ENCODE measurements at regions not wholly inside any gene's neighbourhood (a gene's known extent, or its start where the extent isn't known, plus 50 kb on each side); places are given as distances from the start of the nearest gene placed in this dataset.

DNA sequence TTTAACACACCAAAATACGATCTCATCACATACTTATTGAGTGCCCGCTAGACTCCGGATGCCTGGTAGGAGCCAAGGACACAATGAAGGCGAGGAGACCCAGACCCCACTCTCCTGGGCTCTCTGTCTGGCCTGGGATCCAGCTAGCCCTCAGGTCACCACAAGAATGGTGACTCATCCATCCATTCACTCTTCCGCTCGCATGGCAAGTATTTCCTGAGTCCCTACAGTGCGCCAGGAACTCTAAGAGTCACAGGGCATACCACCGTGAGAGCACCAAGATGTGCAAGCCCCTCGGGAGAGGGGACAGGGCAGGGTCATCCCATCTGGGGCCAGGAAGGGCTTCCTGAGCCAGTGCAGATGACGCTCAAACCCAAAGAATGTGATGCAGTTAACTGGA lies 101.6 kb upstream of the PRR20G start:
- DNase-seq (ENCODE audit: low read depth) (no peak), FAIRE-seq (no peak)
- no peaks in the 10 kb centered on the region for H4K20me1 ChIP-seq (ENCODE audit: insufficient read depth, low read length)
- no peak overlapping the region for H3K4me2 ChIP-seq (ENCODE audit: low read length)
- Mint-ChIP-seq H3K27me3 (ENCODE audit: low read depth, unreplicated experiment) (peaks cover 19% of the 10 kb centered on the region), H3K4me3 (ENCODE audit: unreplicated experiment) (peak overlapping the region; percentile 1), H3K27ac (ENCODE audit: unreplicated experiment) (peak overlapping the region; percentile 86), H3K36me3 (ENCODE audit: low read depth, unreplicated experiment) (no peaks in the 10 kb centered on the region), H3K9me3 (ENCODE audit: unreplicated experiment) (no peaks in the 10 kb centered on the region), H3K4me1 (ENCODE audit: low read depth, unreplicated experiment) (peaks cover 8% of the 10 kb centered on the region)
- no peak overlapping the region for H3K27ac ChIP-seq (ENCODE audit: low read depth, low read length)
- peaks cover 3% of the 10 kb centered on the region for H3K27me3 ChIP-seq (ENCODE audit: insufficient read depth, low read length)
- H2AFZ ChIP-seq (ENCODE audit: low read depth, low read length) = no peak overlapping the region
- no peaks in the 10 kb centered on the region for H3K36me3 ChIP-seq (ENCODE audit: insufficient read depth, low read length)
- no peaks in the 10 kb centered on the region for H3K79me2 ChIP-seq (ENCODE audit: insufficient read depth, low read length)
- no peaks in the 10 kb centered on the region for H3K4me1 ChIP-seq (ENCODE audit: insufficient read depth, low read length)
- H3K9ac ChIP-seq (ENCODE audit: low read length) = no peak overlapping the region
- H3K9me3 ChIP-seq (ENCODE audit: insufficient read depth, low read depth, low read length) = no peaks in the 10 kb centered on the region
- no peak overlapping the region for H3K4me3 ChIP-seq (ENCODE audit: insufficient read depth, low read depth, low read length)
- TF ChIP-seq, protein P1, sequence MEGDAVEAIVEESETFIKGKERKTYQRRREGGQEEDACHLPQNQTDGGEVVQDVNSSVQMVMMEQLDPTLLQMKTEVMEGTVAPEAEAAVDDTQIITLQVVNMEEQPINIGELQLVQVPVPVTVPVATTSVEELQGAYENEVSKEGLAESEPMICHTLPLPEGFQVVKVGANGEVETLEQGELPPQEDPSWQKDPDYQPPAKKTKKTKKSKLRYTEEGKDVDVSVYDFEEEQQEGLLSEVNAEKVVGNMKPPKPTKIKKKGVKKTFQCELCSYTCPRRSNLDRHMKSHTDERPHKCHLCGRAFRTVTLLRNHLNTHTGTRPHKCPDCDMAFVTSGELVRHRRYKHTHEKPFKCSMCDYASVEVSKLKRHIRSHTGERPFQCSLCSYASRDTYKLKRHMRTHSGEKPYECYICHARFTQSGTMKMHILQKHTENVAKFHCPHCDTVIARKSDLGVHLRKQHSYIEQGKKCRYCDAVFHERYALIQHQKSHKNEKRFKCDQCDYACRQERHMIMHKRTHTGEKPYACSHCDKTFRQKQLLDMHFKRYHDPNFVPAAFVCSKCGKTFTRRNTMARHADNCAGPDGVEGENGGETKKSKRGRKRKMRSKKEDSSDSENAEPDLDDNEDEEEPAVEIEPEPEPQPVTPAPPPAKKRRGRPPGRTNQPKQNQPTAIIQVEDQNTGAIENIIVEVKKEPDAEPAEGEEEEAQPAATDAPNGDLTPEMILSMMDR (IDR thresholded peaks at IDR 0.05; ENCODE audit: insufficient read depth, low read depth, low read length) = no peak
- TF ChIP-seq EZH2 (IDR thresholded peaks at IDR 0.05; ENCODE audit: insufficient read depth, low read length) = no peak

DNA sequence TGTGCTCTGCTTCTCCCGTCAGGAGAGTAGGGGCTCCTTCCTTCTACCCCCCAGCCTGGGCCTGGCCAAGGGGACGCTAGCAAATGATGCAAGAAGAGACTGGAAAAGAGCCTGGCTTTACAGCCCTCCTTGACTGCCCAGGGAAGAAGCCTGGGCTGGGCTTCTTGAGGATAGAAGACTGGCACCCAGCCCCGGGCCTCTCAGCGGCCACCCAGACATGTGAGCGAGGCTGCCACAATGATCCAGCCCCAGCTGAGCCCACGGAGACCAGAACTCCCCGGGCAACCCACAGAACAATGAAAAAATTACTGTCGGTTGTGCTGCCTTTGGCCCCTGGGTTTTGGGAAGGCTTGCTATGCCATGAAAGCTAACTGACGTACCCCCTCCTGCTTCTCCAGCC lies 100.6 kb upstream of the PRR20G start:
- peak overlapping the region; percentile 86 for H3K27ac Mint-ChIP-seq (ENCODE audit: unreplicated experiment)
- no peaks in the 10 kb centered on the region for H3K36me3 ChIP-seq (ENCODE audit: insufficient read depth, low read length)
- peaks cover 3% of the 10 kb centered on the region for H3K9me3 Mint-ChIP-seq (ENCODE audit: unreplicated experiment)
- no peaks in the 10 kb centered on the region for H3K79me2 ChIP-seq (ENCODE audit: insufficient read depth, low read length)
- no peaks in the 10 kb centered on the region for H3K9me3 ChIP-seq (ENCODE audit: insufficient read depth, low read depth, low read length)
- H3K27me3 ChIP-seq (ENCODE audit: insufficient read depth, low read length) = peaks cover 4% of the 10 kb centered on the region
- no peaks in the 10 kb centered on the region for H3K4me1 ChIP-seq (ENCODE audit: insufficient read depth, low read length)
- no peak overlapping the region for H3K27ac ChIP-seq (ENCODE audit: low read depth, low read length)
- FAIRE-seq (no peak), DNase-seq (ENCODE audit: low read depth) (no peak)
- no peak overlapping the region for H3K9ac ChIP-seq (ENCODE audit: low read length)
- H3K36me3 Mint-ChIP-seq (ENCODE audit: low read depth, unreplicated experiment) = no peaks in the 10 kb centered on the region
- H3K4me1 Mint-ChIP-seq (ENCODE audit: low read depth, unreplicated experiment) = peaks cover 8% of the 10 kb centered on the region
- TF ChIP-seq, protein P1 (IDR thresholded peaks at IDR 0.05; ENCODE audit: insufficient read depth, low read depth, low read length) = no peak
- no peak for TF ChIP-seq EZH2 (IDR thresholded peaks at IDR 0.05; ENCODE audit: insufficient read depth, low read length)
- H3K27me3 Mint-ChIP-seq (ENCODE audit: low read depth, unreplicated experiment) = peaks cover 25% of the 10 kb centered on the region
- H4K20me1 ChIP-seq (ENCODE audit: insufficient read depth, low read length) = no peaks in the 10 kb centered on the region
- no peak overlapping the region for H2AFZ ChIP-seq (ENCODE audit: low read depth, low read length)
- no peak overlapping the region for H3K4me2 ChIP-seq (ENCODE audit: low read length)
- H3K4me3 Mint-ChIP-seq (ENCODE audit: unreplicated experiment) = no peak overlapping the region
- H3K4me3 ChIP-seq (ENCODE audit: insufficient read depth, low read depth, low read length) = no peak overlapping the region

DNA sequence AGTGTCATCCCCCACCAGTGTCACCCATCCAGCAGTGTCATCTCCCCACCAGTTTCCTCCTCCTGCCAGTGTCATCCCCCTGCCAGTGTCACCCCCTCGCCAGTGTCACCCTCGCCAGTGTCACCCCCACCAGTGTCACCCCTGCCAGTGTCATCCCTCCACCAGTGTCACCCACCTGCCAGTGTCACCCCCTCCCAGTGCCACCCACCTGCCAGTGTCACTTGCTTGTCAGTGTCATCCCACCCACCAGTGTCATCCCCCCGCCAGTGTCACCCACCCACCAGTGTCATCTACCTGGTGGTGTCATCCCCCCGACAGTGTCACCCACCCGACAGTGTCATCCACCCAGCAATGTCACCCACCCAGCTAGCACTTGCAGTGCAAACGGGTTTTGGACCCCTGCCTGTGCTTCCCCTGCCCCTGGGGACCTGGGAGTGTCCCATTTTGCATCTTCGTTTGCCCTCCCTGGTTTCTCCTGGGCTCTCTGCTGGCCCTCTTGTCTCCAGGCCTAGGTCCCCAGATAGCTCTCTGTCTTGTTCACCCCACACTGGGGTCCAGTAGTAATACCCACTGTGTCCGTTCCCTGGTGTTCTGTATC lies 99.8 kb upstream of the PRR20G start:
- no peaks in the 10 kb centered on the region for H3K36me3 Mint-ChIP-seq (ENCODE audit: low read depth, unreplicated experiment)
- H3K27ac Mint-ChIP-seq (ENCODE audit: unreplicated experiment) = no peak overlapping the region
- no peaks in the 10 kb centered on the region for H3K79me2 ChIP-seq (ENCODE audit: insufficient read depth, low read length)
- peaks cover 8% of the 10 kb centered on the region for H3K4me1 Mint-ChIP-seq (ENCODE audit: low read depth, unreplicated experiment)
- DNase-seq (ENCODE audit: low read depth) (no peak), FAIRE-seq (no peak)
- H3K4me3 ChIP-seq (ENCODE audit: insufficient read depth, low read depth, low read length) = no peak overlapping the region
- H3K9ac ChIP-seq (ENCODE audit: low read length) = no peak overlapping the region
- no peak overlapping the region for H3K27ac ChIP-seq (ENCODE audit: low read depth, low read length)
- H2AFZ ChIP-seq (ENCODE audit: low read depth, low read length) = no peak overlapping the region
- TF ChIP-seq EZH2 (IDR thresholded peaks at IDR 0.05; ENCODE audit: insufficient read depth, low read length) = no peak
- TF ChIP-seq, protein P1 (IDR thresholded peaks at IDR 0.05; ENCODE audit: insufficient read depth, low read depth, low read length) = no peak
- no peaks in the 10 kb centered on the region for H3K36me3 ChIP-seq (ENCODE audit: insufficient read depth, low read length)
- no peak overlapping the region for H3K4me2 ChIP-seq (ENCODE audit: low read length)
- peaks cover 4% of the 10 kb centered on the region for H3K27me3 ChIP-seq (ENCODE audit: insufficient read depth, low read length)
- no peak overlapping the region for H3K4me3 Mint-ChIP-seq (ENCODE audit: unreplicated experiment)
- H3K9me3 ChIP-seq (ENCODE audit: insufficient read depth, low read depth, low read length) = no peaks in the 10 kb centered on the region
- peaks cover 8% of the 10 kb centered on the region for H3K9me3 Mint-ChIP-seq (ENCODE audit: unreplicated experiment)
- no peaks in the 10 kb centered on the region for H4K20me1 ChIP-seq (ENCODE audit: insufficient read depth, low read length)
- H3K27me3 Mint-ChIP-seq (ENCODE audit: low read depth, unreplicated experiment) = peaks cover 24% of the 10 kb centered on the region
- no peaks in the 10 kb centered on the region for H3K4me1 ChIP-seq (ENCODE audit: insufficient read depth, low read length)
